ENCODE measurements at regions not wholly inside any gene's neighbourhood (a gene's known extent, or its start where the extent isn't known, plus 50 kb on each side); places are given as distances from the start of the nearest gene placed in this dataset.

- TF ChIP-seq GATA2 (IDR thresholded peaks at IDR 0.05; ENCODE audit: low read depth, low read length) (no peak), GATA3 (IDR thresholded peaks at IDR 0.05; ENCODE audit: low read depth, low read length) (no peak)
Measured at GRCh38 chr13:62997038-62997599, 1581.5 kb upstream of the PCDH20 start.

- no peak for TF ChIP-seq GATA3 (IDR thresholded peaks at IDR 0.05; ENCODE audit: low read depth, low read length)
- TF ChIP-seq GATA2 (IDR thresholded peaks at IDR 0.05; ENCODE audit: low read depth, low read length), result no peak
Measured at GRCh38 chr13:62973804-62974203, 1558.2 kb upstream of the PCDH20 start.

- TF ChIP-seq GATA2 (IDR thresholded peaks at IDR 0.05; ENCODE audit: low read depth, low read length) (no peak), GATA3 (IDR thresholded peaks at IDR 0.05; ENCODE audit: low read depth, low read length) (no peak)
Measured at GRCh38 chr13:62964522-62964921, 1548.9 kb upstream of the PCDH20 start.

- TF ChIP-seq GATA2 (IDR thresholded peaks at IDR 0.05; ENCODE audit: low read depth, low read length) (no peak), GATA3 (IDR thresholded peaks at IDR 0.05; ENCODE audit: low read depth, low read length) (no peak)
Measured at GRCh38 chr13:62960723-62961122, 1545.1 kb upstream of the PCDH20 start.

- TF ChIP-seq GATA3 (IDR thresholded peaks at IDR 0.05; ENCODE audit: low read depth, low read length) (no peak), GATA2 (IDR thresholded peaks at IDR 0.05; ENCODE audit: low read depth, low read length) (no peak)
Measured at GRCh38 chr13:62933809-62934208, 1518.2 kb upstream of the PCDH20 start.

GRCh38 chr13:62932256-62932883, 1516.7 kb upstream of the PCDH20 start:
- TF ChIP-seq GATA3 (IDR thresholded peaks at IDR 0.05; ENCODE audit: low read depth, low read length), result no peak
- TF ChIP-seq GATA2 (IDR thresholded peaks at IDR 0.05; ENCODE audit: low read depth, low read length), result no peak

GRCh38 chr13:62931853-62932252, 1516.2 kb upstream of the PCDH20 start:
- no peak for TF ChIP-seq GATA2 (IDR thresholded peaks at IDR 0.05; ENCODE audit: low read depth, low read length)
- TF ChIP-seq GATA3 (IDR thresholded peaks at IDR 0.05; ENCODE audit: low read depth, low read length), result no peak

- TF ChIP-seq GATA3 (IDR thresholded peaks at IDR 0.05; ENCODE audit: low read depth, low read length), result no peak; the same call in 1 of the 2 replicates
- no peak for TF ChIP-seq GATA2 (IDR thresholded peaks at IDR 0.05; ENCODE audit: low read depth, low read length)
Measured at GRCh38 chr13:62924395-62924794, 1508.7 kb upstream of the PCDH20 start.

- TF ChIP-seq GATA3 (IDR thresholded peaks at IDR 0.05; ENCODE audit: low read depth, low read length), result no peak
- TF ChIP-seq GATA2 (IDR thresholded peaks at IDR 0.05; ENCODE audit: low read depth, low read length), result no peak
Measured at GRCh38 chr13:62920159-62920558, 1504.5 kb upstream of the PCDH20 start.

GRCh38 chr13:62919491-62919890, 1503.8 kb upstream of the PCDH20 start:
- TF ChIP-seq GATA2 (IDR thresholded peaks at IDR 0.05; ENCODE audit: low read depth, low read length) (no peak), GATA3 (IDR thresholded peaks at IDR 0.05; ENCODE audit: low read depth, low read length) (no peak)

GRCh38 chr13:62910541-62911060, 1495.0 kb upstream of the PCDH20 start:
- TF ChIP-seq GATA2 (IDR thresholded peaks at IDR 0.05; ENCODE audit: low read depth, low read length) (no peak), GATA3 (IDR thresholded peaks at IDR 0.05; ENCODE audit: low read depth, low read length) (no peak)

GRCh38 chr13:62908321-62908720, 1492.7 kb upstream of the PCDH20 start:
- no peak for TF ChIP-seq GATA2 (IDR thresholded peaks at IDR 0.05; ENCODE audit: low read depth, low read length)
- no peak for TF ChIP-seq GATA3 (IDR thresholded peaks at IDR 0.05; ENCODE audit: low read depth, low read length)

- TF ChIP-seq GATA3 (IDR thresholded peaks at IDR 0.05; ENCODE audit: low read depth, low read length) (no peak), GATA2 (IDR thresholded peaks at IDR 0.05; ENCODE audit: low read depth, low read length) (no peak)
Measured at GRCh38 chr13:62906896-62907295, 1491.2 kb upstream of the PCDH20 start.

GRCh38 chr13:62906469-62906868, 1490.8 kb upstream of the PCDH20 start:
- TF ChIP-seq GATA3 (IDR thresholded peaks at IDR 0.05; ENCODE audit: low read depth, low read length) (no peak), GATA2 (IDR thresholded peaks at IDR 0.05; ENCODE audit: low read depth, low read length) (no peak)

- no peak for TF ChIP-seq GATA3 (IDR thresholded peaks at IDR 0.05; ENCODE audit: low read depth, low read length)
- no peak for TF ChIP-seq GATA2 (IDR thresholded peaks at IDR 0.05; ENCODE audit: low read depth, low read length)
Measured at GRCh38 chr13:62887046-62887445, 1471.4 kb upstream of the PCDH20 start.
